ENCODE measurements at regions not wholly inside any gene's neighbourhood (a gene's known extent, or its start where the extent isn't known, plus 50 kb on each side); places are given as distances from the start of the nearest gene placed in this dataset.

DNA sequence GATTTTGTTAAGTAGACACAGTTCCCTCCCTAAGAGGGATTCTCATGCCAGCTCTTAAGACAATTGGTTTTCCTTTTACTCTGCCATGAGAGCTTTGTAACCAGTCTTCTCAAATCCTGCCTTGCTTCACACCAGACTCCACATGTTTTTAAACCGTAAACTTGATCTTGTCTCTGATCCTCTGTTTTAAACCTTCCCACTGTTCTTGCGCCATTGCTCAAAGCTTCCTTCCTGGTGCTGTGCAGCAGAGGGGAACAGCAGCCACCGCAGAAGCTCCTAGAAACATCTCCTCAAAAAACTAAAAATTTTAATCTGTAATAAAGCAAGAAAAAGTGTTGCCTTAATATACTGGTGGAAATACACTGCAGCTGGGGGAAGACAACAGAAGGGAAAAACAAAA is 154.5 kb upstream of the SATB1 start:
- Histone ChIP-seq H3K14ac (ENCODE audit: insufficient read depth, low read length) (no peak overlapping the region), H3K18ac (ENCODE audit: insufficient read length, low read depth, low read length) (no peak overlapping the region), H2BK12ac (ENCODE audit: insufficient read length, low read depth, low read length) (no peak overlapping the region), H3K4me1 (ENCODE audit: insufficient read depth, low read length) (no peaks in the 10 kb centered on the region), H3K23ac (ENCODE audit: insufficient read length, low read depth, low read length) (no peak overlapping the region), H2AK5ac (ENCODE audit: insufficient read length, low read length) (no peak overlapping the region), H4K5ac (ENCODE audit: insufficient read length, low read depth, low read length) (peak overlapping the region; percentile 33), H3K4ac (ENCODE audit: low read depth, low read length) (no peak overlapping the region), H3K56ac (ENCODE audit: insufficient read length, low read depth, low read length) (no peak overlapping the region), H3K9ac (ENCODE audit: extremely low read depth, insufficient read length, low read length) (no peak overlapping the region), H3K79me1 (ENCODE audit: insufficient read depth, low read depth, low read length, poor library complexity, severe bottlenecking) (no peaks in the 10 kb centered on the region), H2BK120ac (ENCODE audit: low read depth, low read length, poor library complexity, severe bottlenecking) (no peak overlapping the region), H3K4me2 (ENCODE audit: insufficient read depth, insufficient read length, low read length) (no peak overlapping the region), H4K20me1 (ENCODE audit: control insufficient read depth, insufficient read depth, insufficient read length) (no peaks in the 10 kb centered on the region), H2AFZ (ENCODE audit: low read length) (no peak overlapping the region), H2BK20ac (ENCODE audit: low read depth, low read length, poor library complexity, severe bottlenecking) (no peak overlapping the region), H3K27me3 (ENCODE audit: insufficient read depth, low read length) (no peaks in the 10 kb centered on the region), H4K8ac (replicated peaks; ENCODE audit: insufficient read length, low read depth, low read length) (no peak overlapping the region), H3T11ph (ENCODE audit: low read length) (no peak overlapping the region), H3K9me3 (ENCODE audit: control insufficient read depth, low read depth, low read length) (no peaks in the 10 kb centered on the region), H4K91ac (ENCODE audit: insufficient read length, low read depth, low read length) (no peak overlapping the region), H3K79me2 (ENCODE audit: insufficient read depth, low read length) (no peaks in the 10 kb centered on the region), H2BK5ac (ENCODE audit: insufficient read length, low read length) (no peak overlapping the region), H3K27ac (ENCODE audit: insufficient read length, low read depth, low read length) (no peak overlapping the region), H3K23me2 (ENCODE audit: insufficient read length, low read depth, low read length, poor library complexity, severe bottlenecking) (no peaks in the 10 kb centered on the region), H2BK15ac (ENCODE audit: low read depth, low read length) (no peak overlapping the region)
- no peak overlapping the region for H3K27ac Mint-ChIP-seq
- H3K4me1 Mint-ChIP-seq, result no peaks in the 10 kb centered on the region
- no peak overlapping the region for H3K4me3 Mint-ChIP-seq
- no CpG with 5 or more reads among the region's 3 CpGs for WGBS (ENCODE audit: extremely low coverage, insufficient read length, low lambda C conversion rate)
- H3K27me3 Mint-ChIP-seq (ENCODE audit: low read depth), result no peaks in the 10 kb centered on the region
- H3K36me3 Mint-ChIP-seq (ENCODE audit: insufficient read depth in 1 of 3, low read depth in 3 of 3), result peaks cover 0 to 5% (median 0%) of the 10 kb centered on the region in 3 experiments; a peak in 1 of 7 replicates
- H3K9me3 Mint-ChIP-seq, result peaks cover 0 to 3% of the 10 kb centered on the region in 2 experiments; a peak in 1 of 5 replicates
- TF ChIP-seq, protein P1, sequence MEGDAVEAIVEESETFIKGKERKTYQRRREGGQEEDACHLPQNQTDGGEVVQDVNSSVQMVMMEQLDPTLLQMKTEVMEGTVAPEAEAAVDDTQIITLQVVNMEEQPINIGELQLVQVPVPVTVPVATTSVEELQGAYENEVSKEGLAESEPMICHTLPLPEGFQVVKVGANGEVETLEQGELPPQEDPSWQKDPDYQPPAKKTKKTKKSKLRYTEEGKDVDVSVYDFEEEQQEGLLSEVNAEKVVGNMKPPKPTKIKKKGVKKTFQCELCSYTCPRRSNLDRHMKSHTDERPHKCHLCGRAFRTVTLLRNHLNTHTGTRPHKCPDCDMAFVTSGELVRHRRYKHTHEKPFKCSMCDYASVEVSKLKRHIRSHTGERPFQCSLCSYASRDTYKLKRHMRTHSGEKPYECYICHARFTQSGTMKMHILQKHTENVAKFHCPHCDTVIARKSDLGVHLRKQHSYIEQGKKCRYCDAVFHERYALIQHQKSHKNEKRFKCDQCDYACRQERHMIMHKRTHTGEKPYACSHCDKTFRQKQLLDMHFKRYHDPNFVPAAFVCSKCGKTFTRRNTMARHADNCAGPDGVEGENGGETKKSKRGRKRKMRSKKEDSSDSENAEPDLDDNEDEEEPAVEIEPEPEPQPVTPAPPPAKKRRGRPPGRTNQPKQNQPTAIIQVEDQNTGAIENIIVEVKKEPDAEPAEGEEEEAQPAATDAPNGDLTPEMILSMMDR (conservative IDR thresholded peaks at IDR 0.05), result no peak
- no peak for DNase-seq
